ENCODE measurements at regions not wholly inside any gene's neighbourhood (a gene's known extent, or its start where the extent isn't known, plus 50 kb on each side); places are given as distances from the start of the nearest gene placed in this dataset.
A peak's percentile ranks its signal among the peaks of the same experiment; 100 is the strongest.

DNA sequence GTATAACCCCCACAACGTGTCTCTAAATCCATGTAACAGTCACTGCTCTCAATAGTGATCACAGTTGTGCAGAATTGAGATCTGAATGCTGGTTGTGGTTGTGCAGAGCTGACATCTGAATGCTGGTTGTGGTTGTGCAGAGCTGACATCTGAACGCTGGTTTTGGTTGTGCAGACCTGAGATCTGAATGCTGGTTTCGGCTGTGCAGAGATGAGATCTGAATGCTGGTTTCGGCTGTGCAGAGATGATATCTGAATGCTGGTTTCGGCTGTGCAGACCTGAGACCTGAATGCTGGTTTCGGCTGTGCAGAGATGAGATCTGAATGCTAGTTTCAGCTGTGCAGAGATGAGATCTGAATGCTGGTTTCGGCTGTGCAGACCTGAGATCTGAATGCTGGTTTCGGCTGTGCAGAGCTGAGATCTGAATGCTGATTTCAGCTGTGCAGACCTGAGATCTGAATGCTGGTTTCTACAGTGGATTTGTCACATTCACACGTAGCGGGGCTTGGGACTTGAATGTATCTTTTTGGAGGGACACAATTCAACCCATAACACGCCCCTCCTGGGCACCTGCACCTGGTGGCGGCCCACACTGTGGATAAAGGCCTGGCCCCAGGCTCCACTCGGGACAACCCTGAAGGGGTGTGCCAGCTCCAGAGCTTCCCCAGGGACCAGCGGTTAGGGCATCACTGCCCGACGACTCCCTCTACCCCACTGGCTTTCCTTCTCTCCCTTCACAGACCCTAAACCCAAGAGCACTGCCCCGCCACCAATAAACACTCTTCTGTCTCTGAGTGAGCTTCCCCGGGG, 51.1 kb upstream of the SLC66A3 start:
- peak; percentile 51 for DNase-seq

DNA sequence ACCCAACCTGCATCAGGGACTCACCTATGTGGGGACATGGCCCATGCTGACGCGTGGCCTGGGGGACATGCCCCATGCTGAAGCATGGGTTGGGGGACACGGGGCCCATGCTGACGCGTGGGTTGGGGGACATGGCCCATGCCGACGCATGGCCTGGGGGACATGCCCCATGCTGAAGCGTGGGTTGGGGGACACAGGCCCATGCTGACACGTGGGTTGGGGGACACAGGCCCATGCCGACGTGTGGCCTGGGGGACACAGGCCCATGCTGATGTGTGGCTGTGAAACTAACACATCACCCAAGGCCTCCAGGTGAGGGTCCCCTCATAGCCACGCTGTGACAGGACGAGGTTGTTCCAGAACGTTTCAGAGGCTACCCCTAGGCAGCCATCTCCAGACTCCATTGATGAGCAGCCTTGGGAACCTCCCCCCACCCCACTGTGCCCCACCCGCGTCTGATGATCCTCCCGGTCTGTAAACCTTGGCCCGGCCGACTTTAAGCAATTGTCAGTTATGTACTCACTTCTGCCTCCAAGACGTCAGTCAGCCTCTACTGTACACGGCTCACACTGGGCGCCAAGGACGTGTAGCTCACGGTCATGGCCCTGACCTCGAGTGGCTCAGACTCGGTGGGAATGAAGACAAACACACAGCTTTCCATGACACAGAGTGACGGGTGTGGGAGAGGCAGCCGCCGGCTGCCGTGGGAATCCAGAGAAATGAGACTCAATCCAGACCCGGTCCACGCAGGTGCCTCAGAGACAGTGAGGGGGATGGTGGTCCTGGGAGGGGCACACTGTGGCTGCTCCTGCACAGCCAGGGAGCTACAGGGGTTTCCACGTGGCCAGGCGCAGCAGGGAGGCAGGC, 50.2 kb upstream of the SLC66A3 start:
- DNase-seq: no peak
